ENCODE measurements at regions not wholly inside any gene's neighbourhood (a gene's known extent, or its start where the extent isn't known, plus 50 kb on each side); places are given as distances from the start of the nearest gene placed in this dataset.

GRCh38 chr5:101271416-101271815 is 368.3 kb upstream of the ST8SIA4 start:
- H3K27ac ChIP-seq (ENCODE audit: insufficient read length, low read depth, low read length) = no peak overlapping the region
- H3K79me2 ChIP-seq (ENCODE audit: insufficient read depth, low read length) = no peaks in the 10 kb centered on the region
- H3K23me2 ChIP-seq (ENCODE audit: insufficient read length, low read depth, low read length, poor library complexity, severe bottlenecking) = no peaks in the 10 kb centered on the region
- H3K23ac ChIP-seq (ENCODE audit: insufficient read length, low read depth, low read length) = no peak overlapping the region
- Mint-ChIP-seq H3K4me3 (no peak overlapping the region), H3K27ac (no peak overlapping the region), H3K9me3 (no peaks in the 10 kb centered on the region), H3K27me3 (ENCODE audit: low read depth) (no peaks in the 10 kb centered on the region), H3K4me1 (no peaks in the 10 kb centered on the region), H3K36me3 (ENCODE audit: insufficient read depth in 1 of 3, low read depth in 3 of 3) (no peaks in the 10 kb centered on the region)
- TF ChIP-seq CTCF (conservative IDR thresholded peaks at IDR 0.05) = no peak
- no peak overlapping the region for H2AK5ac ChIP-seq (ENCODE audit: insufficient read length, low read length)
- H2BK120ac ChIP-seq (ENCODE audit: low read depth, low read length, poor library complexity, severe bottlenecking) = no peak overlapping the region
- H4K91ac ChIP-seq (ENCODE audit: insufficient read length, low read depth, low read length) = no peak overlapping the region
- no peak overlapping the region for H3K9ac ChIP-seq (ENCODE audit: extremely low read depth, insufficient read length, low read length)
- H3K27me3 ChIP-seq (ENCODE audit: insufficient read depth, low read length) = no peaks in the 10 kb centered on the region
- H3T11ph ChIP-seq (ENCODE audit: low read length) = no peak overlapping the region
- H4K20me1 ChIP-seq (ENCODE audit: control insufficient read depth, insufficient read depth, insufficient read length) = no peaks in the 10 kb centered on the region
- no peak overlapping the region for H3K14ac ChIP-seq (ENCODE audit: insufficient read depth, low read length)
- no peak overlapping the region for H4K5ac ChIP-seq (ENCODE audit: insufficient read length, low read depth, low read length)
- no peaks in the 10 kb centered on the region for H3K4me1 ChIP-seq (ENCODE audit: insufficient read depth, low read length)
- no peak overlapping the region for H3K4me2 ChIP-seq (ENCODE audit: insufficient read depth, insufficient read length, low read length)
- no CpG with 5 or more reads among the region's 2 CpGs for WGBS (ENCODE audit: extremely low coverage, insufficient read length, low lambda C conversion rate)
- no peaks in the 10 kb centered on the region for H3K79me1 ChIP-seq (ENCODE audit: insufficient read depth, low read depth, low read length, poor library complexity, severe bottlenecking)
- no peak overlapping the region for H2AFZ ChIP-seq (ENCODE audit: low read length)
- H3K56ac ChIP-seq (ENCODE audit: insufficient read length, low read depth, low read length) = no peak overlapping the region
- no peak overlapping the region for H4K8ac ChIP-seq (replicated peaks; ENCODE audit: insufficient read length, low read depth, low read length)
- no peak overlapping the region for H2BK15ac ChIP-seq (ENCODE audit: low read depth, low read length)
- no peak overlapping the region for H3K4ac ChIP-seq (ENCODE audit: low read depth, low read length)
- no peak overlapping the region for H3K18ac ChIP-seq (ENCODE audit: insufficient read length, low read depth, low read length)
- DNase-seq = no peak
- H2BK12ac ChIP-seq (ENCODE audit: insufficient read length, low read depth, low read length) = no peak overlapping the region
- no peak overlapping the region for H2BK5ac ChIP-seq (ENCODE audit: insufficient read length, low read length)
- H2BK20ac ChIP-seq (ENCODE audit: low read depth, low read length, poor library complexity, severe bottlenecking) = no peak overlapping the region
- H3K9me3 ChIP-seq (ENCODE audit: control insufficient read depth, low read depth, low read length) = no peaks in the 10 kb centered on the region

Data from H9 (cell line).